Heart left ventricle (tissue), 16 donors: ENCODE measurements at regions not wholly inside any gene's neighbourhood (a gene's known extent, or its start where the extent isn't known, plus 50 kb on each side); places are given as distances from the start of the nearest gene placed in this dataset.

Source experiments
- ATAC-seq, 4 donors: fragments of 200-7000 bp; cut with Tn5 transposase; one replicate each; pipeline ENCODE4 v1.9.1; 2020 to 2022; ENCODE audit warnings: moderate library complexity in 4 of 4, mild to moderate bottlenecking in 3 of 4, moderate number of reproducible peaks in 1 of 4
- DNase-seq, 5 donors: peaks; one replicate each; pipeline ENCODE4 v3.0.0-alpha.2; 2020
- H3K27ac ChIP-seq, 12 donors: fragments of 200-600 bp; sonication (generic) in 4 of 12; one replicate each; pipeline versions ENCODE4 v1.5.0 to v1.8.0; 2016 to 2022; ENCODE audit warnings: mild to moderate bottlenecking in 2 of 12
- H3K27me3 ChIP-seq, 9 donors: fragments of 200-600 bp; sonication (generic) in 2 of 9; one replicate each; pipeline versions ENCODE4 v1.5.1 to v1.8.0; 2016 to 2022; ENCODE audit warnings: mild to moderate bottlenecking in 3 of 9
- H3K36me3 ChIP-seq, 9 donors: fragments of 200-600 bp; sonication (generic) in 2 of 9; one replicate each; pipeline versions ENCODE4 v1.5.0 to v1.8.0; 2018 to 2022; ENCODE audit warnings: mild to moderate bottlenecking in 2 of 9
- H3K4me1 ChIP-seq, 12 donors: fragments of 200-600 bp; sonication (generic) in 4 of 12; one replicate each; pipeline versions ENCODE4 v1.5.0 to v1.8.0; 2016 to 2022; ENCODE audit warnings: mild to moderate bottlenecking in 3 of 12
- H3K4me3 ChIP-seq, 12 donors: fragments of 200-600 bp; sonication (generic) in 4 of 12; one replicate each; pipeline versions ENCODE4 v1.5.0 to v1.8.0; 2017 to 2022; ENCODE audit warnings: mild to moderate bottlenecking in 9 of 12, moderate library complexity in 4 of 12
- H3K9me3 ChIP-seq, 12 donors: fragments of 200-600 bp; sonication (generic) in 4 of 12; one replicate each; pipeline versions ENCODE4 v1.5.0 to v1.8.0; 2016 to 2022; ENCODE audit warnings: mild to moderate bottlenecking in 1 of 12
- POLR2A ChIP-seq, 2 donors: fragments of 450-650 bp; IDR thresholded peaks; one replicate each; pipeline ENCODE4 v1.6.1; 2017; ENCODE audit warnings: antibody characterized with exemption in 2 of 2, mild to moderate bottlenecking in 2 of 2, moderate library complexity in 2 of 2
- WGBS, 4 donors: extraction: QIAGEN DNeasy Blood & Tissue Kit in 2 of 4; methylation state at CpG; one replicate each; pipeline versions ENCODE4 v1.1.5 to v1.1.7; 2013 to 2018; 5-methylcytosine and 5-hydroxymethylcytosine counted together
- intact Hi-C, 10 donors: fragments of 100-400 bp; cut with DNase I; formaldehyde crosslinking; loops; one replicate each; pipeline versions ENCODE4 v1.11.1 to v1.14.2; 2022
- TF ChIP-seq, protein P1 (sequence below), 12 donors: fragments of 200-600 bp; sonication (generic) in 4 of 12; IDR thresholded peaks; one replicate each; pipeline versions ENCODE4 v1.5.0 to v1.8.0; 2018 to 2022; ENCODE audit warnings: antibody characterized with exemption in 12 of 12, mild to moderate bottlenecking in 5 of 12
- donor health status: ischemic (EF 13 %, LVEDD 7.1; RV severe dilation, severe dysfunction).
- donor health status: healthy with polysubstance abuse.
- donor health status: DM: no; HTN: yes; CAD: no.
- donor health status: DM: no; HTN: no; CAD: no.
- donor health status: ischemic (EF 25% LVEDD 6.9; RV normal size, moderate dysfunction).
- donor health status: ischemic (EF 25% LVEDD 5.7; RV mildly dilated, moderate dysfunction).
- donor health status: healthy.
- donor health status: DM: yes; HTN: yes; CAD: no.
- donor health status: ischemic (EF 35%, LVEDD 5.7; RV mildly dilated, moderate dysfunction).
- donor health status: nonischemic (EF 11% LVEDD 7.7; RV severe dilation, severe dysfunction).
- donor health status: DM: yes; HTN: yes; CAD: no.
- donor health status: PGD.
- donor health status: ischemic (EF 29% LVEDD 5.4; RV normal size, mild dysfunction).
- donor health status: nonischemic (EF 23%, LVEDD 6.1; RV moderate dilation, normal function).

DNA sequence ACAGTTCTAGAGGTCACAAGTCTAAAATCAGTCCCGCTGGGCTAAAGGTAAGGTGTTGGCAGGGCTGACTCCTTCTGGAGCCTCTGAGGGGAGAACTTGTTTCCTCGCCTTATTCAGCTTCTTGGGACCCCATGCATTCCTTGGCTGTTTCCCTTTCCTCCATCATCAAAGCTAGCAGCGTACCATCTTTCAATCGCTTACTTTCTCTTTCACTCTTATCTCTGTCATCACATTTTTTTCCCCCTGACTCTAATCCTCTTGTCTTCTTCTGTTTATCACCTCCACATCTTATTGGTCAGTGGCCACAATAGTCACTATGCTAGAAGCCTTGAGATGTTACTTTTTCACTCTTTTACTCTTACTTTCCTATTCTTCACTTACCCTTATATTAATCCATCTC, 72.5 kb upstream of the SPEF2 start:
- Histone ChIP-seq H3K27ac (no peak overlapping the region), H3K36me3 (no peaks in the 10 kb centered on the region), H3K4me1 (no peaks in the 10 kb centered on the region), H3K27me3 (no peaks in the 10 kb centered on the region), H3K9me3 (peaks cover 0 to 7% (median 0%) of the 10 kb centered on the region in 12 donors), H3K4me3 (no peak overlapping the region)
- 73 to 81% (median 77%) methylated on average over 4 of the region's 4 CpGs for WGBS, 4 donors
- no peak for DNase-seq
- ATAC-seq: no peak
- no peak for TF ChIP-seq POLR2A (IDR thresholded peaks at IDR 0.05)
- TF ChIP-seq, protein P1, sequence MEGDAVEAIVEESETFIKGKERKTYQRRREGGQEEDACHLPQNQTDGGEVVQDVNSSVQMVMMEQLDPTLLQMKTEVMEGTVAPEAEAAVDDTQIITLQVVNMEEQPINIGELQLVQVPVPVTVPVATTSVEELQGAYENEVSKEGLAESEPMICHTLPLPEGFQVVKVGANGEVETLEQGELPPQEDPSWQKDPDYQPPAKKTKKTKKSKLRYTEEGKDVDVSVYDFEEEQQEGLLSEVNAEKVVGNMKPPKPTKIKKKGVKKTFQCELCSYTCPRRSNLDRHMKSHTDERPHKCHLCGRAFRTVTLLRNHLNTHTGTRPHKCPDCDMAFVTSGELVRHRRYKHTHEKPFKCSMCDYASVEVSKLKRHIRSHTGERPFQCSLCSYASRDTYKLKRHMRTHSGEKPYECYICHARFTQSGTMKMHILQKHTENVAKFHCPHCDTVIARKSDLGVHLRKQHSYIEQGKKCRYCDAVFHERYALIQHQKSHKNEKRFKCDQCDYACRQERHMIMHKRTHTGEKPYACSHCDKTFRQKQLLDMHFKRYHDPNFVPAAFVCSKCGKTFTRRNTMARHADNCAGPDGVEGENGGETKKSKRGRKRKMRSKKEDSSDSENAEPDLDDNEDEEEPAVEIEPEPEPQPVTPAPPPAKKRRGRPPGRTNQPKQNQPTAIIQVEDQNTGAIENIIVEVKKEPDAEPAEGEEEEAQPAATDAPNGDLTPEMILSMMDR (IDR thresholded peaks at IDR 0.05): no peak
- intact Hi-C loops: no loop called here

DNA sequence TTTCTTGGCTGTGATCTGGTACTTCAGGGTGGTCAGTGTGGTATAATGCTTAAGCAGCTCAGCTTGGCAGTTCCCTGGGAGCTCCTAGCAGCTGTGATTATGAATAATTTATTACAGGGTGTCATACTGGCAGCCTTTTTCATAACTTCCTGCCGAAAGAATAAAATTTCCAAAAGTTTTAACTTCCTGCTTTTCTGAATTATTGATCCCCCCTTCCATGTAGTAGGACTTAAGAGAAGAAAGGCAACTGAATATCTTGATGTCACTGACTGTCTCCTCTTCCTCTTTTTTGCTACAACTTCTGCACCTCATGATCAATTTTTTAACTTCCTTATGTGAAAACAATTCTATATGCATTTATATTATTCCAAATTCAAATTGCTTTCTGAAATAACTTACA, 74.3 kb upstream of the SPEF2 start:
- no peak for ATAC-seq
- Histone ChIP-seq H3K27ac (no peak overlapping the region), H3K4me3 (no peak overlapping the region), H3K9me3 (peaks cover 0 to 7% (median 0%) of the 10 kb centered on the region in 12 donors), H3K36me3 (no peaks in the 10 kb centered on the region), H3K4me1 (no peaks in the 10 kb centered on the region), H3K27me3 (no peaks in the 10 kb centered on the region)
- intact Hi-C loops: no loop called here
- WGBS, 4 donors: 63 to 78% (median 71%) methylated on average over 1 of the region's 1 CpG
- no peak for TF ChIP-seq POLR2A (IDR thresholded peaks at IDR 0.05)
- TF ChIP-seq, protein P1 (IDR thresholded peaks at IDR 0.05): no peak
- no peak for DNase-seq

DNA sequence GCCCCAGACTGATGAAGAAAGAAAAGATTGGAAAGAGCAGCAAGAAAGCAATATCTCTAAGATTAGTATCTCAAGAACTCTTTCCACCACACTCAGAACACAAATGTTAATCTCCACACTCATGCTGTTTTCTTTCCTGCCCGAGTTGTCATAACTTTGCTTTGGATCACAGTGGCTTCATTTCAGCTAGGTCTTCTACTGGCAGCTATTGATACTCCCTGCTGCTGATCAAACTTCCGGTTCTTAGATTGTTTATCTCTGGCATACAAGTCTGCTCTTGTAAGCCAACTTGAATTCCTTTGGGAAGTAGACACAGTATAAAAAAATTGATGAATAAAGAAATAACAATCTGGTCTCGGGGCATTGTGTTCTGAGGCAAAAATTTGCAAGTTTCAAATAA, 77.7 kb upstream of the SPEF2 start:
- WGBS, 4 donors: 49 to 58% (median 56%) methylated on average over 3 of the region's 3 CpGs
- H3K36me3 ChIP-seq: no peaks in the 10 kb centered on the region
- TF ChIP-seq, protein P1 (IDR thresholded peaks at IDR 0.05): no peak
- TF ChIP-seq POLR2A (IDR thresholded peaks at IDR 0.05): no peak
- H3K4me3 ChIP-seq: no peak overlapping the region
- H3K27ac ChIP-seq: no peak overlapping the region
- intact Hi-C loops: no loop called here
- no peaks in the 10 kb centered on the region for H3K4me1 ChIP-seq
- ATAC-seq (no peak), DNase-seq (no peak)
- H3K9me3 ChIP-seq: peaks cover 0 to 7% (median 0%) of the 10 kb centered on the region in 12 donors
- no peaks in the 10 kb centered on the region for H3K27me3 ChIP-seq

DNA sequence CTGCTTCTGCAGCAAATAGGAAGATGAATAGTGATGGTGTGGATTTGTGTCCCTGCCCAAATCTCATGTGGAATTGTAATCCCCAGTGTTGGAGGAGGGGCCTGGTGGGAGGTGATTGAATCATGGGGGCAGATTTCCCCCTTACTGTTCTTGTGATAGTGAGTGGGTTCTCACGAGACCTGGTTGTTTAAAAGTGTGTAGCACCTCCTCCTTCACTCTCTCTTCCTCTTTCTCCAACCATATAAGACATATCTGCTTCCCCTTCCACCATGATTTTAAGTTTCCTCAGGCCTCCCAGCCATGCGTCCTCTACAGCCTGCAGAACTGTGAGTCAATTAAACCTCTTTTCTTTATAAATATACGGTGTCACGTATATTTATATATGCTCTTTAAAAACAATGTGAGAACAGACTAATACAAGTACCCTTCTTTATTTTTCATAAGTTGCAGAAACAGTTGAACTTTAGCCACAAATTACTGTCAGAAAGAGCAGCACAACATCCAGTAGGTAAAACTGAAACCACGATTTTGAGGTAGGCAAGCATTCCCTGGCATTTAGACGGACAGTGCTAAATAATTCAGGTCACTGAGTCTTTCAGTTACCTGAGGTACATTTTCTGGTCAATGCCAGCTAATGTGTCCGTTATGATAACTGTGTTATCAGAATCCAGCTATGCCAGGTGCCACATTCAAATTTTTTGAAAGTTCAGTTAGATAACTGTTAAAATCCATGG, 79.3 kb upstream of the SPEF2 start:
- Histone ChIP-seq H3K36me3 (no peaks in the 10 kb centered on the region), H3K4me3 (no peak overlapping the region), H3K27ac (no peak overlapping the region), H3K4me1 (no peaks in the 10 kb centered on the region), H3K27me3 (no peaks in the 10 kb centered on the region), H3K9me3 (peaks cover 0 to 7% (median 0%) of the 10 kb centered on the region in 12 donors)
- DNase-seq: no peak
- WGBS, 4 donors: 61 to 64% (median 63%) methylated on average over 7 of the region's 7 CpGs
- ATAC-seq: no peak
- intact Hi-C loops: no loop called here
- TF ChIP-seq, protein P1 (IDR thresholded peaks at IDR 0.05): no peak
- no peak for TF ChIP-seq POLR2A (IDR thresholded peaks at IDR 0.05)
